ENCODE measurements at regions not wholly inside any gene's neighbourhood (a gene's known extent, or its start where the extent isn't known, plus 50 kb on each side); places are given as distances from the start of the nearest gene placed in this dataset.

GRCh38 chr11:50102916-50103315 is 70.2 kb downstream of the OR4C45 start:
- TF ChIP-seq, protein P1, sequence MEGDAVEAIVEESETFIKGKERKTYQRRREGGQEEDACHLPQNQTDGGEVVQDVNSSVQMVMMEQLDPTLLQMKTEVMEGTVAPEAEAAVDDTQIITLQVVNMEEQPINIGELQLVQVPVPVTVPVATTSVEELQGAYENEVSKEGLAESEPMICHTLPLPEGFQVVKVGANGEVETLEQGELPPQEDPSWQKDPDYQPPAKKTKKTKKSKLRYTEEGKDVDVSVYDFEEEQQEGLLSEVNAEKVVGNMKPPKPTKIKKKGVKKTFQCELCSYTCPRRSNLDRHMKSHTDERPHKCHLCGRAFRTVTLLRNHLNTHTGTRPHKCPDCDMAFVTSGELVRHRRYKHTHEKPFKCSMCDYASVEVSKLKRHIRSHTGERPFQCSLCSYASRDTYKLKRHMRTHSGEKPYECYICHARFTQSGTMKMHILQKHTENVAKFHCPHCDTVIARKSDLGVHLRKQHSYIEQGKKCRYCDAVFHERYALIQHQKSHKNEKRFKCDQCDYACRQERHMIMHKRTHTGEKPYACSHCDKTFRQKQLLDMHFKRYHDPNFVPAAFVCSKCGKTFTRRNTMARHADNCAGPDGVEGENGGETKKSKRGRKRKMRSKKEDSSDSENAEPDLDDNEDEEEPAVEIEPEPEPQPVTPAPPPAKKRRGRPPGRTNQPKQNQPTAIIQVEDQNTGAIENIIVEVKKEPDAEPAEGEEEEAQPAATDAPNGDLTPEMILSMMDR (IDR thresholded peaks at IDR 0.05) = no peak
- no peak for TF ChIP-seq POLR2A (IDR thresholded peaks at IDR 0.05)

Measured in esophagus squamous epithelium (tissue), 4 donors.